PC-9 (cell line): ENCODE measurements at regions not wholly inside any gene's neighbourhood (a gene's known extent, or its start where the extent isn't known, plus 50 kb on each side); places are given as distances from the start of the nearest gene placed in this dataset.

Experiments
- BruUV-seq: library from RNA; stranded (reverse); fragments of 400-500 nt; replicated peaks from 2 replicates; lab custom pipeline; 2021; lab: Mats Ljungman, UMichigan
- CTCF ChIA-PET: fragments of 300-600 bp; sonication (Branson Sonifier 250); formaldehyde crosslinking; loops from one replicate; lab custom pipeline; 2022; ENCODE audit warnings: antibody characterized with exemption; lab: Charles Lee
- POLR2A ChIA-PET: fragments of 300-600 bp; sonication (Branson Sonifier 250); formaldehyde crosslinking; loops from one replicate; lab custom pipeline; 2022; ENCODE audit warnings: antibody characterized with exemption; ENCODE audit not compliant: unreplicated experiment; lab: Charles Lee
- DNase-seq, 2 experiments: peaks; one replicate each; pipeline versions ENCODE4 v3.0.0 to v3.0.0-alpha.2; 2015 to 2022; ENCODE audit warnings: mixed read lengths in 1 of 2
- H2AFZ ChIP-seq: fragments of 200-600 bp; sonication (generic); 2 replicates; pipeline ENCODE4 v1.8.1; 2017; ENCODE audit warnings: antibody characterized with exemption
- H3F3A ChIP-seq: fragments of 200-600 bp; sonication (generic); 2 replicates; pipeline ENCODE4 v1.8.1; 2017; ENCODE audit warnings: antibody characterized with exemption, mild to moderate bottlenecking, low read depth; ENCODE audit not compliant: insufficient read depth
- H3K27ac ChIP-seq: fragments of 200-600 bp; sonication (generic); 2 replicates; pipeline ENCODE4 v1.6.1; 2016; ENCODE audit warnings: mixed run types
- H3K27me3 ChIP-seq: fragments of 200-600 bp; sonication (generic); 2 replicates; pipeline ENCODE4 v1.6.1; 2016; ENCODE audit warnings: low read depth, mixed run types; ENCODE audit not compliant: insufficient read depth
- H3K36me3 ChIP-seq: fragments of 200-600 bp; sonication (generic); 2 replicates; pipeline ENCODE4 v1.6.1; 2016; ENCODE audit warnings: low read depth, mixed run types
- H3K4me1 ChIP-seq: fragments of 200-600 bp; sonication (generic); replicated peaks from 2 replicates; pipeline ENCODE4 v1.6.1; 2016; ENCODE audit warnings: mixed run types; ENCODE audit not compliant: insufficient read depth
- H3K4me2 ChIP-seq: fragments of 200-600 bp; sonication (generic); 2 replicates; pipeline ENCODE4 v1.6.1; 2017; ENCODE audit warnings: mixed run types
- H3K4me3 ChIP-seq: fragments of 200-600 bp; sonication (generic); 2 replicates; pipeline ENCODE4 v1.6.1; 2016; ENCODE audit warnings: mixed run types
- H3K79me2 ChIP-seq: fragments of 200-600 bp; sonication (generic); 2 replicates; pipeline ENCODE4 v1.6.1; 2017; ENCODE audit warnings: low read depth, mixed run types
- H3K9me2 ChIP-seq: fragments of 200-600 bp; sonication (generic); 2 replicates; pipeline ENCODE4 v1.8.1; 2017; ENCODE audit warnings: mild to moderate bottlenecking; ENCODE audit not compliant: insufficient read depth
- H3K9me3 ChIP-seq: fragments of 200-600 bp; sonication (generic); 2 replicates; pipeline ENCODE4 v1.8.1; 2016; ENCODE audit warnings: low read depth; ENCODE audit not compliant: insufficient read depth
- H4K20me1 ChIP-seq: fragments of 200-600 bp; sonication (generic); 2 replicates; pipeline ENCODE4 v1.8.1; 2017; ENCODE audit not compliant: insufficient read depth
- CTCF ChIP-seq: fragments of 200-600 bp; sonication (generic); conservative IDR thresholded peaks from 2 replicates; pipeline ENCODE4 v1.6.1; 2017; ENCODE audit warnings: mixed run types, antibody characterized with exemption, mild to moderate bottlenecking, moderate library complexity
- EZH2 ChIP-seq: fragments of 200-600 bp; sonication (generic); IDR thresholded peaks from 2 replicates; pipeline ENCODE4 v1.8.0; 2017; ENCODE audit warnings: antibody characterized with exemption, low read depth
- intact Hi-C: fragments of 100-400 bp; cut with micrococcal nuclease; formaldehyde crosslinking; loops from one replicate; pipeline ENCODE4 v1.10.0; 2022; ENCODE audit not compliant: unreplicated experiment

- H4K20me1 ChIP-seq = no peaks in the 10 kb centered on the region
- no peak overlapping the region for H3K4me3 ChIP-seq
- no peak for DNase-seq
- H2AFZ ChIP-seq = no peak overlapping the region
- H3K9me3 ChIP-seq = no peaks in the 10 kb centered on the region
- no peaks in the 10 kb centered on the region for H3K79me2 ChIP-seq
- no peaks in the 10 kb centered on the region; the same call in 1 of the 2 replicates for H3K9me2 ChIP-seq
- H3K4me1 ChIP-seq = no peaks in the 10 kb centered on the region
- H3K36me3 ChIP-seq = no peaks in the 10 kb centered on the region
- TF ChIP-seq EZH2 (no peak), CTCF (no peak)
- H3F3A ChIP-seq = no peaks in the 10 kb centered on the region
- intact Hi-C loops = no loop called here
- ChIA-PET POLR2A (no interaction called here), CTCF (no interaction called here)
- H3K27me3 ChIP-seq = no peaks in the 10 kb centered on the region
- H3K4me2 ChIP-seq = no peak overlapping the region
- no TSS peak for BruUV-seq
- H3K27ac ChIP-seq = no peak overlapping the region
Observed at GRCh38 chr2:133717497-133717896, 149.2 kb upstream of the NCKAP5 start.

- no peak overlapping the region for H2AFZ ChIP-seq
- POLR2A ChIA-PET = no interaction called here
- CTCF ChIA-PET = no interaction called here
- no peak overlapping the region for H3K4me2 ChIP-seq
- H4K20me1 ChIP-seq = no peaks in the 10 kb centered on the region
- BruUV-seq = no TSS peak
- H3K4me3 ChIP-seq = no peak overlapping the region
- TF ChIP-seq EZH2 (no peak), CTCF (no peak)
- intact Hi-C loops = no loop called here
- H3K4me1 ChIP-seq = no peaks in the 10 kb centered on the region
- H3K27ac ChIP-seq = no peak overlapping the region
- H3K36me3 ChIP-seq = no peaks in the 10 kb centered on the region
- no peaks in the 10 kb centered on the region; the same call in 1 of the 2 replicates for H3K9me2 ChIP-seq
- no peaks in the 10 kb centered on the region for H3K9me3 ChIP-seq
- no peaks in the 10 kb centered on the region for H3K79me2 ChIP-seq
- H3K27me3 ChIP-seq = no peaks in the 10 kb centered on the region
- no peak for DNase-seq
- no peaks in the 10 kb centered on the region for H3F3A ChIP-seq
Observed at GRCh38 chr2:133718688-133719201, 150.5 kb upstream of the NCKAP5 start.

GRCh38 chr2:133720429-133720828 lies 152.2 kb upstream of the NCKAP5 start:
- Histone ChIP-seq H3K4me3 (no peak overlapping the region), H2AFZ (no peak overlapping the region), H4K20me1 (no peaks in the 10 kb centered on the region), H3K79me2 (no peaks in the 10 kb centered on the region), H3K9me2 (no peaks in the 10 kb centered on the region; the same call in 1 of the 2 replicates), H3K4me1 (no peaks in the 10 kb centered on the region), H3K4me2 (no peak overlapping the region), H3K27ac (no peak overlapping the region), H3K27me3 (no peaks in the 10 kb centered on the region), H3F3A (no peaks in the 10 kb centered on the region), H3K9me3 (no peaks in the 10 kb centered on the region), H3K36me3 (no peaks in the 10 kb centered on the region)
- CTCF ChIA-PET = no interaction called here
- DNase-seq = no peak
- BruUV-seq = no TSS peak
- intact Hi-C loops = no loop called here
- no peak for TF ChIP-seq EZH2
- TF ChIP-seq CTCF = no peak
- POLR2A ChIA-PET = no interaction called here
